COLO829 (cell line): ENCODE measurements at regions not wholly inside any gene's neighbourhood (a gene's known extent, or its start where the extent isn't known, plus 50 kb on each side); places are given as distances from the start of the nearest gene placed in this dataset.

Source experiments
- DNase-seq: peaks from one replicate; pipeline ENCODE4 v3.0.0; 2012; ENCODE audit warnings: low spot score

DNA sequence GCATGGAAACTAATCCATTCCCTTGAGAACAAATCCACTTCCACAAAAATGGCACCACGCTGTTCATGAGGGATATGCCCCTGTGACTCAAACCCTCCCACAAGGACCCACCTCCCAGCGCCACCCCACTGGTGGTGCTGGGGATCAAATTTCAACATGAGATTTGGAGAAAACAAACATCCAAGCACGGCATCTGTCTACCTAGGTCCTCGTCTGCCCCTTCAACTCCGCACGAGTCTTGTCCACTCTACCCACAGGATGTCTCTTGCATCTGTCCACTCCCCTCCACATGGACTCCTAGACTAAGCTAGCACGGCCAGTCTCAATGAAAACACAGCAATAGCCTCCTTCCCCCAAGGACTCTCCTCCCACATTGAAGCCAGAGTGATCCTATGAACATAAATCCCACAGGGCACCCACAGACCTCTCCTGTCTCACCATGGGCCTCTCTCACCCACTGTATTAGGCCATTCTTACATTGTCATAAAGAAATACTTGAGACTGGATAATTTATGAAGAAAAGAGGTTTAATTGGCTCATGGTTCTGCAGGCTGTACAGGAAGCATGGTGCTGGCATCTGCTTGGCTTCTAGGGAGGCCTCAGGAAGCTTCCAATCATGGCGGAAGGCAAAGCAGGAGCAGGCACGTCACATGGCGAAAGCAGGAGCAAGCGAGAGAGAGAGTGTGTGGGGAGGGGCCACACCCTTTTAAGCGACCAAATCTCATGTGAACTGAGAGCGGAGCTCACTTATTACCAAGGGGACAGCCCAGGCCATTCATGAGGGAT, 101.4 kb downstream of the TOMM20 start:
- no peak for DNase-seq

DNA sequence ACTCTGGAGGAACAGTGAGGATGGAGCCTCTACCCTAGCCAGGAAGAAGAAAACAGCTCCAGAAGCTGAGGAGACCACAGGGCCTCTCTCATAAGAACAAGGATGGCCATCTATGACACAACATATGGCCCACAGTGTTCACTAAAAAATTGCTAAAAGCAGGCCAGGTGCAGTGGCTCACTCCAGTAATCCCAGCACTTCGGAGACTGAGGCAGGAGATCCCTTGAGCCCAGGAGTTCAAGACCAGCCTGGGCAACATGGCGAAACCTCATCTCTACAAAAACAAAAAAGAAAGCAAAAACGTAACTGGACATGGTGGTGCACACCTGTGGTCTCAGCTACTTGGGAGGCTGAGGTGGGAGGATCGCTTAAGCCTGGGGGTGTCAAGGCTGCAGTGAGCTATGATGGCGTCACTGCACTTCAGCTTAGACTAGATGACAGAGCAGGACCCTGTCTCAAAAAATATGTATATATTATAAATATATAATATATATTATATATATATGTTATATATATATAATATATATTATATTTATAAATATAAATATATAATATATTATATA, 103.1 kb downstream of the TOMM20 start:
- DNase-seq = no peak

DNA sequence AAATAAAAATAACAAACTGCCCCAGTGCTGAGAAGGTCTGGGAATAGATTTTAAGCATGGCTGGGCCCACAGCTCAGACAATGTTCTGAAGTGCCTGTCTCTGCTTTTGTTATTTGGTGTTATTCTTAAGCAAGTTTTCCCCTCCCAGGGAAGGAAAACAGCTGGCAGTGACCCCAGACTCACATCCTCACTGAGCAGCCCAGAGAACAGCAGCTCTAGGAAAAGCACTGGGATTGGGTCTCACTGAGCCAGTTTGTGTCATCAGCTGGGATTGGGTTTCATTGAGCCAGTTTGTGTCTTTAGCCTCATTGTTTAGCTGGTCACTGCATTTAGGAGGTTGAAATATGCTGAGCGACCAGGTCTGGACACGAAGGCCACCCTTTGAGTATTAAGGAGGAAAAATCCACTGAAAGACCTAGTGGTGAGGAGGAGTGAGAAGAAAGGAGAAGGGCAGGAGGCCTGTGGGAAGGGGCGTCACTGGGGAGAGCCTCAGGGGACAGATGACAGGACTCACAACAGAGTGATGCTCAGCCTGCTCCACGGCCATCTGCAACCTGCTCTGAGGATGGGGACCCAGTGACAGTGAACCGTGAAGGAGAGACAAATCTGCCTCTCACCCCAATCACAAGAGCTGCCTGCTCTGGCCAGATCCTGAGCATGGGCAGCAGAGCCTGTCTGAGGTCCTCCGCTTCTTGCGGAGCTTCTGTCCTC, 103.8 kb downstream of the TOMM20 start:
- DNase-seq = no peak

DNA sequence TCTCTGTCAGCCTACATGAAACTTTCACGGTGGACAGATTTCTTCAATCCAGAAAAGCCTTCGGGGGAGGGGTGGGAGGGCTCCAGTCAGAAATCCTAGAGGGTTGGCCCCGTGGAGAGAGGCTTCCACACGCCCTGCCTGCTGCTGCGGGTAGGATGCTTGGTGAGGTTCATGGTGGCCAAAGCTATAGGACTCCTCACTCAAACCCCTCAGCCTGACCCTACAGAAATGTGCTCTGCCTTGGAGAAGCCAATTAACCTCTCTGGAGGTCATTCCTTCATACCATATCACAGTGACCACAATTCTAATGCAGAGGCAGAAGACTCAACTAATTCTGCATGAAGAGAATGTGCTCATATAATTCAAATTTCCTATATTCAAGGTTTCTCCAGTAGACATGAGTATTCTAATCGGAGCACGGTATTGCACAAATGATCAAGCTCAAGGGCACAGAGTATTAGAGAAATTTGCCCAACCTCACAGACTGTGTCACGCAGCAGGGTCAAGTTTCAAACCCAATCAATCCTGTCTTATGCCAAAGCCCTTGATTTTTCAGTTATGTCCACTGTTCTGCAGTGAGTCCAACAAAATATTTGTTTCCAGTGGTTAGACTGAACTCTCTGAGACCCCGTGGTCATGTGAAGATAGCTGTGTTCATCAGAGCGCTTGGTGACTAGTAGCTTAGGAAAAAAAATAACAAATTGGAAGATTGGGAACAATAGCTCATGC, 104.8 kb downstream of the TOMM20 start:
- DNase-seq = no peak

DNA sequence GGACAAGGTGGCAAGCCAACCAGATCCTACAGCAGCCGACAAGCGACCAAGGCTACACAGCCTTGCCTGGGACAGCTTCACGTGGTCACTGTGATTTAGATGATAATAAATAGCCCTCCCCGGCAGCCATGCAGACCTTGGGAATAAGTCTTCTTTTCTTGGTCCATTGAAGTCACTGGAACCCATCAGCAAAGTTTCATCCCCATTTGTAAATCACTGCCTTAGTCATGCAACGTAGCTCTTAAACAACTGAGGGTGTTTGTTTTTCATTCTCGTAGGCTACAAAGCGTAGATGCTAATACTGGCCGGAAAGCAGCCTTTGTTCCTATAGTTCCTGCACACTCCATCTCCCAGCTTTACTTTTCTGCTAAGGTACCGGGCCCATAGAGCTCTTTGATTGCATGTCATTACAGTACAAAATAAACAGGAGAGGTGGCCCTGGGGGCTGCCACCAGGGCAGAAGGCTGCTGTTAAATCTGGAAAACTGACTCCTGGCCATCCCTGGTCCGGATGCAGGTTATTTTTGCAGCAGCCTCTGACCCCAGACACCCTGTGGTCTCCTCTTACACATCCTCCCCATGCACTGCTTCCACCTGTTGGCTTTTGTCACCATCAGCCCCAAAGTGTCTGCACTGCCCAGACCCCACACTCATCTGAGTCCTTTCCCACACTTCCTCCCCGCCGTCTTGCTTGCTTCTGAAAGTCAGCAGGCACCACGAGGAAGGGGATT, 105.5 kb downstream of the TOMM20 start:
- no peak for DNase-seq

DNA sequence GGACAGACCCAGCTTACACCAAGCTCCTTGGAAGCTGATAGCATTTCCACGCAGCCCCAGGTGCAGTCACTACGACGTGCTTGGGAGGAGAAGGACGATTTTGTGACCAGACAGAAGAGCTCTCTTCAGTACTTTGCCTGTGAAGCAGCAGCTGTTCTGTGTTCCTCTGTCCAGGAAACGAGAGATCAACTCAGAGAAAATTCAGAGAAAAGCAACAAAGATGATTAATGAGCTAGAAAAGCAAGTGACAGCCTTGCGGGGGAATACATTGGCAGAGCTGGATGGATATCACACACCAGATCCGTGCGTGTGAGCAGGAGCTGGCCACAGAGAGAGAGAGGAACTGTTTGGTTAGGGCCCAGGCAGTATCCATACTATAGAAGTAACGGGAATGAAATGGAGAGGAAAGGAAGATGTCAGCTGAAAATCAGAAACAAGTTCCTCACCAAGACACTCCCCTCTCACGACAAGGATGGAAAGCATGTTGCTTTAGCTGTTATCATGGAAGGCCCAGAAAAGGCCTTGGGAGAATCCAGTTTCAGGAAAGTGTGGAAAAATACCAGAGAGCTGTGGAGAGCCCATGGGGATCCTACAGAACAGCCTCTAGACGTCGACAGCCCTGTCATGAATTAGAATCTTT, 106.2 kb downstream of the TOMM20 start:
- no peak for DNase-seq

DNA sequence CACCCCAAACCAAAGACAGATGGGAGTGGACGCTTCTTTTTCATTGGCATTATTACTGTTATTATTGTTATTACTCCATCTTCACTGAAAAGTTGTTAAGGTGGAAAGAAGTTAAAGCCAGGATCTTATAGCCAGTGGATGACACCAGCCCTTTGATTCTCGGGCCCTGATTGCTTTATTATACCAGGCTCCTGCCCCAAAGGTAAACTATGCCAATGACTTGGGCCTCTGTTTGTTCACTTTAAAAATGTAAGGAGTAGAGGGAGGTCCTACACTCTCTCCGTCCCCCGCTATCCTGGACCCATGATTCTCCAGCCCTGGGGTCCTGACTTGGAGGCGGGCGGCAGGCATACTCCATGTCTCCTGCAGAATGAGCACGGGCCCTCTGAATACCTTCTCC, 106.8 kb downstream of the TOMM20 start:
- DNase-seq = no peak

DNA sequence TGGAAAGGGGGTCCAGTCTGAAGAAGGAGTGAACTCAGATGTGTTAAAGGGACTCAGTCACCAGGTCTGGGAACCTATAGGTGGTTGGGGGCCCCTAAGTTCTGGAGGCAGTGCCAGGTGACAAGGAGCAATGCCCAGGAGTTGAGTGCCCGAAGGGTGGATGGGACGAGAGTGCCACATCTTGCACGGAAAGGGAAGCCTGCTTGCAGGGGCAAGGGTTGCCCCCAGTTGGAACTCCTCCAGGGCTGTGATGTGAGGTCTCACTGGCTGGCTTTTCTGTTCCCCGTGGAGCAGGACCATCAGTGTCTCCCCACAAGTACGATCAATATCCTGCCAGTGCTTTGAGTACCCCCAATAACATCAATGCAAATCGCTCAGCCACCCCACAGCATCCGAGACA, 107.3 kb downstream of the TOMM20 start:
- no peak for DNase-seq

DNA sequence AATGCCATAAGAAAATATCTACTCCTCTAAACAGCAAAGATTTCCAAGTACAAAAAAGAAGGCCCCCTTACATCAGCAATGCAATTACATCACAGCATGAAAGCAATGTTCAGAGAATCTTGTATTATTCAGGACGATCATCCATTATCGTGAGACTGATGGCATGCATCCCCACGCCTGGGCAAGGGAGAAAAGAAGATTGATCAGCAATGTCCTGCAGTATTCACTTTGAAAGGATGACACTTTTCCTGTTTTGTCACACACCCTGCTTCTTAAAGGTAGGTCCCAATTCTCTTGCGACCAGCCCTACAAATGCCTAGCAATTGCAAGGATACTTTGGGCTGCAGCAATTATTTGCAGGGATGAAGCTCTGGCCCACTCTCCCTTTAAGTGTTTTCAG, 108.7 kb downstream of the TOMM20 start:
- DNase-seq = no peak

DNA sequence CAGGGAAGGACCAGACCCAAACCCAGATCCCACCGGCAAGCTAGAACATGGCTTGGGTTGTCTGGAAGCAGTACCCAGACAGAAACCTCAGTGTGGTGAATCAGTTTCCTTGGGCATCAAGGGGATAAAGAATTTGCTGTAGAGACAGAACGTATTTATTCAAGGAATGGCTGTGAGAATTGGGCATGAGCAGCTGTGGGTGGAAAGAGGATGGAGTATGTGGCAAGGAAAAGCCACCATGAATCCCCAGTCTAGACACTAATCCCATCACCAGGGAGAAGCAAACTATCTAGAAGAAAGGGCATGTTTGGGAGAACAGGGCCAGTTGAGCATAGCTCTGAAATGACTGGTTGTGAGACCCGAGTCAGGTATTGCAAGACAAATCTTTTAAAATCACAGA, 109.2 kb downstream of the TOMM20 start:
- no peak for DNase-seq

DNA sequence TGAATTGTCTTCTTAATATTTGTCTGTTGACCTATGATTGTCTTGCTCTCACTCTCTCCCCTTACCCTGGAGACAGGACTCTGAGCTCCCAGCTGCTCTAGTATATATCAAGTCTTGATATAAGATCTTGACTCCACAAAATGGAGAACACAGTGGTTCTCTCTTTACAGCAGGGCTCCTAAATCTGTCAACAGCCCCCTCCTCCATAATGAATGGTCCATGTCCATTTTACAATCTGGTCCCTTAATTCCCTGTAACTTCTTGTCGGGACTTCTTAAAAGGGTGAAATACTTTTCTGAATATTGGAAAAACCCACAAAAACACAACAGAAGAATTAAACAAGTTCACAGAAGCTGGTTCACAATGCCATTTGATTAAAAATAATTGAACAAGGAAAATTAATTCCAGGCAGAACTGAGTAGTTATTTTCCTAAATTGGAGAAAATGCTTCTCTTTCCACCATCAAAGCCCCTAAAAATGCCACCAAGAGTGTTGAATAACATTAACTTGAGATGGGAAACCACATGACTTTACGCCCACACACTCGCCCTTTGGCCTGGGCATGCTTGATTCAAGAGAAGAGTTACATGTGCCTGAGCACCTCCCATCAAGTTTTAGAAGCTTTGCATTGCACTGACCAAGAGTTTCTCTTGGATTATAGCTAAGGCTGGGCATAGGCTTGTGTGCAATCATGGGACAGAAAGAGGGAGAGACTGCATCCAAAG, 109.8 kb downstream of the TOMM20 start:
- DNase-seq = no peak

DNA sequence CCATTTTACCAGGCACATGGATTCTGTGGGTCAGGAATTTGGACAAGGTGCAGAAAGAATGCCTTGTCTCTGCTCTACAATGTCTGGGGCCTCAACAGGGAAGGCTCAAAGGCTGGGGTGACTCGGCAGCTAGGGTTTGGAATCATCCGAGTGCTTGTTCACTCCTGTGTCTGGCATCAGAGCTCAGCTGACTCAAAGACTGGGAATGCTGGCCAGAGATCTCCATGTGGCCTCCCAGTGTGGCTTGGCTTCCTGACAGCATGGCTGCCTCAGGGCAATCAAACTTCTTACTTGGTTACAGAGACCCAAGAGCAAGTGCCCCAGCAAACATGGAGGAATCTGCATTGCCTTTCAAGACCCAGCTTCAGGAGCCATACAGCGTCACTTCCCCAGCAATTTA, 110.5 kb downstream of the TOMM20 start:
- no peak for DNase-seq

DNA sequence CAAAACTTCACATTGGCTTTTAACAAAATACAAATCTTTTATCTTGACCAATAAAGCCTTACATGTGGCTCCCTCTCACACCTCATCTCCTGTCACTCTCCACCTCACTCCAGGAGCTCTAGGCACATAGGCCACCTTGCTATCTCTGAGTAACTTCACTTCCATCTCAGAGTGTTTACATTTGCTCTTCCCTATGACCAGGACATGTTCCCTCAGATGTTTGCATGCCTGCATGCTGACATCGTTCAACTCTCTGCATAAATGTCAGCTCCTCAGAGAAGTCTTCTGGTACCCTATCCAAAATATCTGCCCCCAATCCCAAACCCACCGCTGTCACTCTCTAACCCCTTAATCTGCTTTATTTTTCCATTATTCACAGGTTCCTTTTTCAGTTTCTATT, 110.9 kb downstream of the TOMM20 start:
- no peak for DNase-seq

DNA sequence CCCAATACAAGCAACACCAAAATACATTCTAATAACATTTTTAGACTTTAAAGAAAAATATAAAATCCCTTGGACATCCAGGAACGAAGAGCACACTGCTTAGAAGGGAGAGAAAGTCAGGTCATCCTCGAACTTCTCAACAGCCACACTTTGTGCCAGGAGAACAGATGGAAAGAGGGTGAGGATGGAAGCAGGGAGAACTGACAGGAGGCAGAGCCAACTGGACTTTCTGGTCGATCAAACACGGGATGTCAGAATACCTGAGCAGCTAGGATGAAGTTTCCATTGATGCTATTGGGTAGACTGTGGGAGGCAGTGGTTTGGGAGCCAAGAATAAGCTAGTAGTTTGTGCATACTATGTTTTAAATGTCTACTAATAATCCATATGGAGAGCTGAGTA, 111.4 kb downstream of the TOMM20 start:
- no peak for DNase-seq

DNA sequence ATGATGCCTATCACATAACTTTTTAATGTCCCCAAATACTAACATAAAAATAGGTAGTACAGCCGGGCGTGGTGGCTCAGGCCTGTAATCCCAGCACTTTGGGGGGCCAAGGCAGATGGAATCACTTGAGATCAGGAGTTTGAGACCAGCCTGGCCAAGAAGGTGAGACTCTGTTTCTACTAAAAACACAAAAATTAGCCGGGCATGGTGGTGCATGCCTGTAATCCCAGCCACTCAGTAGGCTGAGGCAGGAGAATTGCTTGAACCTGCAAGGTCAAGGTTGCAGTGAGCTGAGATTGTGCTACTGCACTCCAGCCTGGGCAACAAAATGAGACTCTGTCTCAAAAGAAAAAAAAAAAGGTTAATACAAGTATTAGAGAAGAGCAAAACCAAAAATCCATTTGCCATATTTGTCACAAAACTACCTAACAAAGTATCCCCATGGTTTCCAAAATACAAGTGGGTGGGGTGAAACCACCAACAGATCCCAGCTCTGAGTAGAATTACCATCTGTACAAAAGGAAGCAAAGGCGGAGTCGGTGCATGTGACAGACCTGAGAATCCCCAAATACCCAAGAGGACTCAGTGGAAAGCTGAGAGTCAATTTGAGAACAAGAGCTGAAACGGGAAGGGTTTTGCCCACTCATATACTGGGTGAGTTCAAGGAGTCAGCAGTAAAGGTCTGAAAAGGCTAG, 113.2 kb downstream of the TOMM20 start:
- DNase-seq = no peak

DNA sequence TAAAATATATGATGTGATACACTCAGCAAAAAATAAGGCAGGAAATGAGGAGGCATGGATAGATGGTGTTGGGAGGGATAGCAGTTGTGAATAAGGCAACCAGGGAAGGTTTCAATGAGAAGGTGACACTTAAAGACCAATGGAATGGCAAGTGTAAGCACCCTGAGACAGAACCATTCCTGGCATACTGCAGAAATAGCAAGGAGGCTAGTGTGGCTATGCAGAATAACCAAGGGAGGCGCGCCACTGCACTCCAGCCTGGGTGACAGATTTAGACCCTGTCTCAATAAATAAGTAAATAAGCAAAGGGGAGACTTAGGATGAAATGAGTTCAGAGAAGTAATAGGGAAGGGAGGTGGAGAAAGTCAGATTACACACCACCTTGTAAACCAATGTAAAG, 113.9 kb downstream of the TOMM20 start:
- no peak for DNase-seq

DNA sequence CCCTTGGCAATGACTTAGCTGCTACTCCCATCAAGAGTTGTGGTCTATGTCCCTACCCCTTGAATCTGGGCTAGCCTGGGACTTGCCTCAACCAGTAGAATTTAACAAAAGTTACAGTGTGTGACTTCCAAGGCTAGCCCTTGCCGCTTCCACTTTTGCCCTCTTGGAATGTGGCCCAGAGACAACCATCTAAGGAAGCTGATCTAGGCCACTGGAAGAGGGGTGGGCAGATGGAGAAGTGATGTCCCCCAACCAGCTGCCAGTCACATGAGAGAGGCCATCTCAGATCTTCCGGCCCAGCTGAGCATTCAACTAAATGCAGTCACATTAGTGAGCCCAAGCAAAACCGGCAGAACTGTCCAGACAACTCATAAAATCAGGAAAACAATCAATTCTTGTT, 115.1 kb downstream of the TOMM20 start:
- no peak for DNase-seq

DNA sequence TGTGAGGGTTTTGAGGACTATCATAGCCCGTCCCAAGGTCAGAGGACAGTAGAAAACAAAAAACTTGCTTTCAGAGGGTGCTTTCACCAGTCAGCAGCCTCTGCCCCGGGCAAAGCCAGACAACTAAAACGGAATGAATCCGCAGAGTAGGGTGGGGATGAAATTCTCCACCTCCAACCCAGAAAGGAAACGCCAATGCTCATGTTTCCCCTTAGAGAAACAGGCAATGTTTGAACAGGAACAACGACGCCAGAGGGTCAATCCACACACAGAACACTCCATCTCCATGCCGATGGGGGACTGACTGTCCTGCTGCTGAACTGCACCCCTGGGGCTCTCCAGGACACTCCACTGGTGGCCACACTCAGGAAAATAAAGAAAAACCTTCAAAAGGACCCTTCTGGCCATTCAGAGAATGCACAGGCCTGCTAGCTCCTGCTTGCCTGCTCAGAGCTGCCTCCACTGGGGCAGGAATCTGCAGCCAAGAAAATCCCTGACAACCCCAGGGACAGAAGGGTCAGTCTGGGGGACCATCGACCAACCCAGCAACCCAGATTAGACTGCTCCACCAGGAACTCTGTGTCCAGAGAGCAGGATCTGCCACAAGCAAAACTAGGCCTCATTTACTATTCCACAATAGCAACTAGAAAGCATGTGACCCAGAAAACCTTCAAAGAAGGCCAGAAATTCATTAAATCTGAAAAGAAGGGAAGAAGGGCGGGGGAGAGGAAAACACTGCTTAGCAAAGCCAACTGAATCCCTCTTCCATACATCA, 116.0 kb downstream of the TOMM20 start:
- no peak for DNase-seq

DNA sequence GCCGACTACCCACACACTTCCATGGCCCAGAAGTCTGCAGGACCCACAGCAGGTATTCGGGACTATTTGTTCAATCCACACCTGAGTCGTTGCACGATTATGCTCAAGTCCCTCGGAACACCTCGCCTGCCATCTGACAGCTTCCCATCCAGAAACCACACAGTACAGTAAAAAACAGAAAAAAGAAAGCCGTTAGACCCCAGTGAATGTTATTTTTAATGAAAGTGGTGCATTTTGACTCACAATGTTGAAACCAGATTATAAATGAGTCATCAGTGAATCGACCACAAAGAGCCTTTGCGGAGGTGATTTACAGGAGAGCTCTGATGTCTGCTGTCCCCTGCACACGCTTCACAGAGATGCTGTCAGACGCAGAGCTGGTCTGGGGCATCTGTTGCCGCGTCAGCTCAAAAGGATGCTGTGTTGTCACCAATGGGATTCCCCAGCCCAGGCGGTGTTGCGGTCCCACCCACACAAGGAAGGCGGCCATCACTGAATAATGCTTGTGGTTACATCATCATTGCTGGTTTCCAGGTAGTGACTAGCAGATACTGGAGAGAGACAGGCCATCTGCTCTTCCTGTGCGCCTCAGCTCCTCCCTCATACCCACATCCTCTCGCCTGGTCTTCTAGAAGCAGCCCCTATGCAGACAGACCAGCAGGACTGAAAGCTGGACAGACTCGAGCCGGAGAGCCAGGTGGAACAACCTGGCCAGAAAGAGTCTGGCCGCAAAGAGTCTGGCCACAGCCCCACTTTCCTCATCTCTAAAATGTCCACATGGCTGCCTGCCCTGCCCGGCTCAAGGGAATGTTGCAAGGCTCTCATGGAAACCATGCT, 116.8 kb downstream of the TOMM20 start:
- DNase-seq = peak; percentile 82
